AG09309 (cell line): ENCODE measurements at regions not wholly inside any gene's neighbourhood (a gene's known extent, or its start where the extent isn't known, plus 50 kb on each side); places are given as distances from the start of the nearest gene placed in this dataset.

Experiments used
- DNase-seq: peaks from one replicate; pipeline ENCODE4 v3.0.0-alpha.2; 2010; ENCODE audit warnings: low read depth
- H3K4me3 ChIP-seq: 2 replicates; pipeline ENCODE4 v1.5.1; 2011; ENCODE audit warnings: mild to moderate bottlenecking, low read depth, low read length, moderate library complexity; ENCODE audit not compliant: control insufficient read depth
- CTCF ChIP-seq: IDR thresholded peaks from 2 replicates; pipeline ENCODE4 v1.5.1; 2011; ENCODE audit warnings: mild to moderate bottlenecking, low read depth, low read length, inconsistent platforms; ENCODE audit not compliant: insufficient read depth, control insufficient read depth; ENCODE audit errors: missing control alignments

- DNase-seq: no peak
- no peak overlapping the region for H3K4me3 ChIP-seq
- TF ChIP-seq CTCF: no peak
These were observed 204.2 kb upstream of the CELF4 start for GRCh38 chr18:37769826-37770225.

- H3K4me3 ChIP-seq: no peak overlapping the region
- TF ChIP-seq CTCF: no peak
- no peak for DNase-seq
These were observed 199.1 kb upstream of the CELF4 start for GRCh38 chr18:37764541-37765288.

- no peak for TF ChIP-seq CTCF
- H3K4me3 ChIP-seq: no peak overlapping the region
- no peak for DNase-seq
These were observed 196.6 kb upstream of the CELF4 start for GRCh38 chr18:37762076-37762621.

GRCh38 chr18:37754141-37754540, 188.5 kb upstream of the CELF4 start:
- DNase-seq: no peak
- no peak overlapping the region for H3K4me3 ChIP-seq
- no peak for TF ChIP-seq CTCF

- no peak overlapping the region for H3K4me3 ChIP-seq
- no peak for TF ChIP-seq CTCF
- DNase-seq: no peak
These were observed 176.8 kb upstream of the CELF4 start for GRCh38 chr18:37742436-37742835.

GRCh38 chr18:37741032-37741623, 175.5 kb upstream of the CELF4 start:
- no peak for TF ChIP-seq CTCF
- H3K4me3 ChIP-seq: no peak overlapping the region
- no peak for DNase-seq
